Left renal cortex interstitium (tissue), 4 donors: ENCODE measurements at regions not wholly inside any gene's neighbourhood (a gene's known extent, or its start where the extent isn't known, plus 50 kb on each side); places are given as distances from the start of the nearest gene placed in this dataset.

Experiments
- DNase-seq, 4 donors: peaks; one replicate each; pipeline ENCODE4 v3.0.0-alpha.2; 2013; ENCODE audit warnings: low read depth in 4 of 4, low spot score in 2 of 4, missing footprints in 1 of 4

DNA sequence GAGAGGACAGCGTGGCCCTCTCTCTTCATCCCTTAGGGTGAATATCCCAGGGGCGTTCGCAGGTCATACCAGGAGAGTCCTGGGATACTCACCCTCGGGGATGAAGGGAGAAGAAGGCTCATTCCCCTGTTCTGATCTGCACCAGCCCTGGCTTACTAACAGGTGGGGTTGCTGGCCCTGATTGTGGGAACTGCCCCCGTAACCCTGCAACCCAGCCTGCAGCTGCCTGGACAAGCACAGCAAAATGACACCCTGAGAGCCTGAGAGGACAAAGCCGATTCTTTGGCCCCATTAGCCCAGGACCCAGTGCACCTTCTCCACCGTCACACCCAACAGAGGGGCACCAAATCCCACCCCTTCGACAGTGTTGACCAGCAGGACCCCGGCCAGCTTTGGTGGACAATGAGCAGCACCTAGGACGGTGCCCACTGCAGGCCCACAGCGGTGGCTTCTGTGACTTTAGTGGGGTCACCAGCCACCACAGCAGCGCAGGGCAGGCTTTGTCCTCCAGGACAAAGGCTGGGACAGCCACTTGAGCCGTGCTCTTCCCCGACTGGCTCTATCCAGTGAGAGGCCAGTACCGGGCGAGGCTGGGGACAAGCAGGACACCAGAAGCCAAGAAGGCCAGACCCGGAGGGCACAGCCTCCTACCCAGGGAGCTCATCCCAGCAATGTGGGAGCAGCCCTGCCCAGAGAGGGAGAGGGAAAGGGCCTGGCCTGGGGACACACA, 98.5 kb upstream of the RTL6 start:
- DNase-seq, result no peak

DNA sequence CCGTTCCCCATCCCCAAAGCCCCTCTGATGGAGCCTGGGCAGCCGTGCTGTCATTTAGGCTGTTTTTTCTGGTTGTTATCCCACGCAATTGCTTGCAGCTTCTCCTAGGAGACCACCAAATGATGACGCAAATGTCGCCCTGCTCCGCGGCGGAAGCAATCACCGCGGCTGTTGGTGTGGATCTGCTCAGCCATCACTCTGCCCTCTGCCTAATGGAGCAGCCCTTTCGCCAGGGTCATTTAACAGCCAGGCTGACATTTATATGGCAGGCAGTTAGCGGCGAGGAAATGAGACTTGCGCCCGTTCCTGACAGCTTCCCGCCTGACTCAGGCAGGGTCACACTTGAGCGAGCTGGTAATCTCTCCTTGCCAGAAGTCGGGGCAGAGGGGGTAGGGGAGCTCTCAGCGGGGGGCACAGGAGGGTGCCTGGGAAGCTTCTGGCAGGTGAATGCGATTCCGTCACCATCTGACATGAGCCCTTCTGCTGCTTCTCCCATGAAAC, 97.9 kb upstream of the RTL6 start:
- peak in 2 of 4 donors; percentile 69 to 79 for DNase-seq

DNA sequence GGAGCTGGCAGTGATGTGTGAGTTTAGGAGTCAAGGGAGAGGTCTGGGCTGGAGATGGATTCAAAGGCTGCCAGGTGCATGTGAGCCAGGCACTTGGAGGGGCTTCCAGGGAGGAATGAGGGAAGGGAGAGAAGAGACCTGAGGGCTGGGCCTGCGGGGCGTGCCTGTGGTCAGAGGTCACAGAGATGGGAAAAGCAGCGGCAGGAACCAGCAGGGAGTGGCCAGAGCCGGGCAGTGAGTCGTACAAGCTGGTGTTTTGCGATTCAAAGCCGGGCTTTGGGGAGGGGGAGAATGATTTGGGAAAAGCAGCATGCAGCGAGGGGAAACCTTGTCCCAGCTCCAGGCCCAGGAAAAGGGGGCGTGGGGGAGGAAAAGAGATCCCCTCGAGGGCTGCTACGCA, 96.9 kb upstream of the RTL6 start:
- DNase-seq, result no peak

DNA sequence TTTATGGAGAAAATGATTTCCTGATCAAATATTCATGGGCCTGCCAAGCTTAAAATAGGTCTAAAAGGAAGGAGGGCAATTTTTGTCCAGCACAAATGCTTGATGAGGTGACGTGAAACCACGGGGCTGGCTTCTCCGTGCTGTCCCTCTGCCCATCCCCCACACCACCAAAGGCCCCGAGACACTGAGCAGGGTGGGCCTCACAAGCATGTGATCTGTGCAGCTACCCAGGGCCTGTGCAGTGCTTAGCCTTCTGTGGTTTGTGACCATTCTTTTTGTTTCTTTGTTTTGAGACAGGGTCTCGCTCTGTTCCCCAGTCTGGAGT, 94.8 kb upstream of the RTL6 start:
- DNase-seq, result no peak

DNA sequence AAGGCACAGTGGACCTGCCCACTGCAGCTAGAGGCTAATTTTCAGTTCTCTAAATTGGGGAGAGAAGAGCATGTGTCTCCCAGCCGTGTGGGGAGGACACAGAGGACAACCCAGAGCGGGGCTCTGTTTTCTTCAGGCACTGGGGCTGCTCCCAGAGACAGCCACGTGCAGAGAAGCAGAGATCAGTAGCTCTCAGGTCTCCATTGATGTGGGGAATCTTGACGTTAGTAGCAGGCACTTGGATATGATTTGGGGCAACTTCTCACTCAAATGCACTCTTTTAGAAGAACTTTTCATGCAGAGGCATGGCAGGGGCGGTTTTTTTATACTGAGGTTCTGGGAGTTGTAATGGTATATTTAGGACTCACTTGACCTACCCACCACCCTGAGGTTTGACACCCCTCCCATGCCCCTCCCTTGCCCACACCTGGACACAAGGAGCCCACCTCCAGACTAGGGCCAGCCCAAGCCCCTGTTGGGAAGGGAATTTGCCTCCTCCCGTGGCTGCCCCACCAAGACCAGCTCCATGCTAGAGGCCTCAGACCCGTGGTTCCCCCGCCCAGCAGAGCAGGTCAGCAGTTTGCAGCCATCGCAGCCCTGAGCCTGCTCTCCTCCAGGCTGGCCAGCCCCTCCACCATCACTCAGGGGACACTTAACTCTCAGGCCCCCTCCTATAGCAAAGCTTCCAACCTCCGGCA, 94.2 kb upstream of the RTL6 start:
- DNase-seq, result no peak

DNA sequence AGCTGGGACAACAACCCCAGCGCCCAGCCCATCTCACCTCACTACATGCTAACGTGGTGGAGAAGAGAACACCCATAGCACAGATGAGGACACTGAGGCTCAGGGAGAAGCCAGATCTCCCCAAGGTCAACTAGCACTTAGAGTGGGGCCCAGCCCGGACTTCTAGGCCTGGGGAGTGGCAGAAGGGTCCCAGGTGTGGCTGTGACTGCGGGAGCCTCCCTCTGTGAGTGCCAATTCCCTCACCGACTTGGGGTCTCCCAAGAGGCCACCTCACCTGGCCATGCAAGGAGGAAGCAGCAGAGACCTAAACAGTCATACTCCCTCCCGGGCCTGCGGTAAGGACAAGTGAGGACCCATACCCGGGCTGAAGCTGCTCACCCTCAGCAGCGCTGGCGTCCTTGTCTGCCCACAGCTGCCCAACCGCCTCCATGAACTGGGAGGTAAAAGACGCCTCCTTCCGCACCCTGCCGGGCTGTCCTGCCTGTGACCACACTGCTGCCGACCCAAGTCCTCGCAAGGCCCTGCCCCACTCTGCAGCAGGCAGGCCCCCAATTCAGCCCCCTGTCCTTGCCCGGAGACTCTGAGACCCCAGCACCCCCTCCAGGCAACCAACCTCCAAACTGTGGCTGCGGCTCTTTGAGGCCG, 93.2 kb upstream of the RTL6 start:
- DNase-seq, result no peak

DNA sequence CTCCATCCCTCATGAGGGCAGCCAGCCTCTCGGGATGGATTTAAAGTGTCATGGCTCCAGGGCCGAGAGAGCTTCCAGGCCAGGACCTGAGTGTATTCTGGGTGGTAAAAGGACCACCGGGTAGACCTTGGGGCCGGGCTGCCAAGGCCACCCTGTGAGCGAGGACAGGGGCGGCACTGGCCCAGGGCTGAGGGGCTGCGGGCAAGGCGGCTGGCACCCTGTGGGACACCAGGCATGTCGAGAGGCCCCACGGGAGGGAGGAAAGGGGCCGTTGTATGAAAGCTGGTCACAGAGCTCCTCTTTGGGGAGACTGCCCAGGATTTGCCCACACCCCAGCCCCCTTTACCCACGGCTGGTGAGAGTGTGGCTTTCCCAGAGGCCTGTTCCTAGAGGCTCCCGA, 92.3 kb upstream of the RTL6 start:
- DNase-seq, result no peak

DNA sequence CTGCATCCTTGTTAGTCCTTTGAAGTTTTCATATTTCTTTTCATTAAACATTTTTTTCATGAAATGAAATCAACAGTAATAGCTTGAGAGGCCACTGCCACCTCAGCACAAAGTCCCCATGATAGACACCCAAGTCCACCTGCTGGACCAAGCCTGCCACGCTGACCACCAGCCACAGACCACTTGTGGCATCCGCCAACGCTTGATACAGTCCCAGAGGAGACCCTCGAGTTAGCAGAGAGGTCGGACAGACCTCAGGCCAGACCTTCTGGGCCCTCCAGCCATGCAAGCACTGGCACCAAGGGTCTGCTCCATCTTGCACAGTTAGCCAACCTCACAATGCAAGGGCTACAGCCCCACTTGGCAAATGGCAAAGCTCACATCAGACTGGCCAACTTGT, 91.8 kb upstream of the RTL6 start:
- DNase-seq, result no peak

DNA sequence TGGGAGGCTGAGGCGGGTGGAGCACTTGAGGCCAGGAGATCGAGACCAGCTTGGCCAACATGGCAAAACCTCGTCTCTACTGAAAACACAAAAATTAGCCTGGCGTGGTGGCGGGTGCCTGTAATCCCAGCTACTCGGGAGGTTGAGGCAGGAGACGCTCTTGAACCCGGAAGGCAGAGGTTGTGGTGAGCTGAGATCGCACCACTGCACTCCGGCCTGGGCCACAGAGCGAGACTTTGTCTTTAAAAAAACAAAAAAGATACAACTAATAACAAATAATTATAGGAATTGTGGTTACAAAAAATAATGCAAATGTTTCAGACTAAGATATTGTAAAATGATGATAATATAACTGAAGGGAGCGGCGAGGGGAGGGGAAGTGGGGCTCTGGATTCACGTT, 90.3 kb upstream of the RTL6 start:
- DNase-seq, result no peak

DNA sequence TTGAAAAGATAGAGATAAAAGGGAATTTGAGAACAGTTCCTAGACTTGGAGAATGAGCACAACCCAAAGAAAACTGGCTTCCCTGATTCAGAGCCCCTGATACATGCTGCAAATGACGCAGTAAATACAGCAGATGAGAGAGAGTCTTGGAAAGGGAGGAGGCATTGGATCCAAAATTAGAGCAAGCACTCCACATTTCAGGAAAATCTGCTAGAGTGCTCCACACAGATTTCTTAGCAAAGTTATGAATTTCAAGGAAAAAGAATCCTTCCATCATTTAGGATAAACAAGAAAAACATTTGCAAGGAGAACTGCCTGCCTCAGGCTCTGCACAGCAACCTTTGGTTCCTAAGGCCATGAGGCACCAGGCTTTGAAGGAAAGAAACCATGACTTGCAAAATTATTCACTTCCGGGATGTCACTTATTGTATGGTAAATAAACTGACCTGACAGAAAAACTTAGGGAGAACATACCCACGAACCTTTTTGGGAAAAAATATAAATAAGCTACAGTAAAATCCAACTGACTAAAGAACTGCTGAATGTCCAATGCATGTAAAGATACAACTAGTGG, 89.8 kb upstream of the RTL6 start:
- no peak for DNase-seq

DNA sequence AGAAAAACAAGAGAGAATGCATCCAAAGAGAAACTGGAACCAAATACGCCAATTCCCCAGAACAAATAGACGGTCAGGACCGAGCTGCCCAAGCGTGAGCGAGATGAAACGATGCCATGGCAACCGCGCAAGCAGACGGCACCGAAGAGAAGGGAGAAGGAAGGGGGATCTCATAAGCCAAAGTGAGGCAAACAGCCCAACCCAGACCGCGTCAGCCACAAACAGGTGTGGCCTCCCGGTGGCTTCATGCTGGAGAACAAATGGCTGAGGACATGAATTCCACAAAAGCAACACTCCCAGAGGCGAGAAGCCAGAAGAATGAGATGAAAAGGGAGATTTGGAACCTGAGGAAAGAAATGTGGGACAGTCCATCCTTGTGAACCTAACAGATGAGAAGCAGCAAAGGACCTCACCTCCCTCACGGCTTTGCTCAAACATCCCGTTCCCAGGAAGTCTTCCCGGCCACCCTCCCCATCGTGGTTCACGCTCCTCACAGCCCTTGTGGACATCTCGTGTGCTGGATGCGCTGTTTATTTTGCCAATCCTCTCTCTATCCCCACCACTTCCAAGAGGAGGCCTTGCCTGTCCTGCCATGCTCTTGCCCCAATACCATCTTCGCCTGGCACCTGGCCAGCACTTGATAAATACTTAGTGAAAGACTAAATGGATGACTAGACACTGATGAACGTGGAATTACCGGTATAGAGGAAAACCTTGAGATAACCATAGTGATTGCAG, 89.1 kb upstream of the RTL6 start:
- no peak for DNase-seq

DNA sequence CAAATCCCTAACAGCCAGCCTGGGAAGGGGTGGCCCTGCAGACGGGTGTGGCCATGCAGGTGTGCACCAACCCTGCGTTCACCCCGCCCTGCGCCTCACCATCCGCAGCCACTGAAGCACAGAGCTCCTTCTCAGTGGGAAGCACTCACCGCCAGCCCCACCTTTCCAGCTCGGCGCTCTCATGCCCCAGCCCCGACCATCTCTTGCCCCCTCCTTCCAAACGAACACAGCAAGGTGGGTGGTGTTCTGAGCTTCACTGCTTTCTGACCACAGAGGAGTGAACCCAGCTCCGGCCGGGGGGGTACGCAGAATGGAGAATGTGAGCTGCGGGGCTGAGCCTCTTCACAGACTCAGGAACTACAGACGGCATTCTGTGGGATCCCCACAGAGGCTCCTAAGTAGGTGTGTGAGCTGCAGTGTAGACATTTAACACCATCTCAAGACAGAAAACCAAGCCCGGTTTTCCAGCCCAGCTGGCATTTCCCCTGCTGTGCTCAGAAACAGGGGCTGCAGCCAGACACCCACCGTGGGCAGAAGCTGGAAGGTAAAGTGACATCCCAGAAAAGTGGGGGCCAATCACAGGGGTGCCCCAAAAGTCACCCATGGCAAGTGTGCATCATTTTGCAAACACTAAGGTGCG, 88.4 kb upstream of the RTL6 start:
- no peak for DNase-seq

DNA sequence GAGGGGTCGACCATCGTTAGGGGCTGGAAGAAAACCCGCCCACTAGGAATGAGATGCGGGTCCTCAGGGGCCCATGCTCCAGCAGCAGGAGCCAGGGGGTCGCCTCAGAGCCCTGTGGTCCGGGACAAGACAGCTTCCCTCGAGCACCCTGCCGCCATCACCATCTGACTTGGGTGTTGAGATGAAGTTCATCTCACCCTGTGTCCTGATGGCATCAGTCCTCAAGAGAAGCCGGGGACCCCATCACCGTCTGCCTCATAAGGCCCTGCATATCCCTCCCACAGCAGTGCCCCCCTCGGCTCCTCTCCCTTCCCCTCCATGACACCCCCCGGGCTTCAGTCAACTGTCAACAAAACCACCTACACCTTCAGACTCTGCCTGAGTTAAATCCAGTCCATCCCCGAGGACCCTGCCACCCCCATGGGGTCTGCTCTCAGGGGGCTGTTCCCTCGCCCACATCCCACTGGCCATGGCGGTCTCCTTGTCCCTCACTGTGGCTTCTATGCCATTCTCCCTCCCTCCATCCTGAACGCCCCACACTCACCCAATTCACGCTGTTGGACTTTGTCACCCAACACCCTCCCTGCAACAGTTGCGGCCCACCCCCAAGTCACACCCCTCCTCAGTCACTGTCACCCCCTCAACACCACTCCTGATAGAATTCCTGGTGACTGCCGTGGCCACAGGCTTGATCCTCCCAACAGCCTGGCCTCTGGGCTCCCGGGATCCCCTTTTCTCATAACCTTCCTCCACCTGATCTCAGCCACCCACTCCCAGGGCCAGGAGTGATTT, 87.7 kb upstream of the RTL6 start:
- no peak for DNase-seq

DNA sequence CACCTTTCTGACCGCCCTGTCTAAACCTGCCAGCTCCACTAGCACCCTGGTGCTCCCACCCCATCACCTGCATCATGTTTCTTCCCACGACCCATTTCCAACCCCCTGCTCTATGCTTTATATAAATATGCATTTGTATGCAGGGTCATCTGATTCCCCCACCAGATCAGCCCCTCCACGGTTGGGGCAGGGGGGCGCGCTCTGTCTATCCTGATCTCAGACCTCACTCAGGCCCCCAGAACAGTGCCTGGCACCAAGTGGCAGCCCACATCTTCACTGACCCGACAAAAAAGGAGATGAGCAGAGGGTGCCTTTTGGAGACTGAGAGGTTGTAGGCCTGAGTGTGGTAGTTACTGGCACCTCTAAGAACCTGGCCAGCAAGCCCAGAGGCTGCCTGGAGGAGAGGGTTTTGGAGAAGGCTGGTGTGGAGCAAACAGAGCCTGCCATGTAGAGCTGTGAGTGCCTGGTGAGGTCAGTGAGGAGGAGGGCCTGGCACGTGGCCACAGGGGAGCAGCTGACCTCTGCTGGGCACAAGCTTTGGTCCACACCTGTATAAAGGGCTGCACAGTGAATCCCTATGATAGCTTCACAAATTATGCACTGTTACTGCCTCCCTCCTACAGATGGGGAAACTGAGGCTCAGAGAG, 86.3 kb upstream of the RTL6 start:
- DNase-seq, result no peak

DNA sequence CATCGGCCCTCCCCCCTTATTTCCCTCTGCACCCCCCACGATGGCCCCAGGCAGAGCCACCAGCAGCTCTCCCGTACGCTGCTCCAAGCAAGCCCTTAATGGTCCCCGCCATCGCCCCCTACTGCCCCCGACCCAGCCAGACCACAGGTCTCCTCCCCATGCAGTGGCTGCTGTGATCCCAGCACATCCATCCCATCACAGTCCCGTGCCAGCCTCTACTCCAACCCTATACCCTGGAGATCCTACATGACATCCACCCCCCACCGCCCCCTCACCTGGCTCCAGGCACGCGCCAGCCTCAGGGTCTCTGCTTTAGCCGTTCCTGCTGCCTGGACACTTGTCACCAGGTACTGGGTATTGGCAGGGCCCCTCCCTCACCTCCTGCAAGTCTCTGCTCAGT, 85.8 kb upstream of the RTL6 start:
- no peak for DNase-seq

DNA sequence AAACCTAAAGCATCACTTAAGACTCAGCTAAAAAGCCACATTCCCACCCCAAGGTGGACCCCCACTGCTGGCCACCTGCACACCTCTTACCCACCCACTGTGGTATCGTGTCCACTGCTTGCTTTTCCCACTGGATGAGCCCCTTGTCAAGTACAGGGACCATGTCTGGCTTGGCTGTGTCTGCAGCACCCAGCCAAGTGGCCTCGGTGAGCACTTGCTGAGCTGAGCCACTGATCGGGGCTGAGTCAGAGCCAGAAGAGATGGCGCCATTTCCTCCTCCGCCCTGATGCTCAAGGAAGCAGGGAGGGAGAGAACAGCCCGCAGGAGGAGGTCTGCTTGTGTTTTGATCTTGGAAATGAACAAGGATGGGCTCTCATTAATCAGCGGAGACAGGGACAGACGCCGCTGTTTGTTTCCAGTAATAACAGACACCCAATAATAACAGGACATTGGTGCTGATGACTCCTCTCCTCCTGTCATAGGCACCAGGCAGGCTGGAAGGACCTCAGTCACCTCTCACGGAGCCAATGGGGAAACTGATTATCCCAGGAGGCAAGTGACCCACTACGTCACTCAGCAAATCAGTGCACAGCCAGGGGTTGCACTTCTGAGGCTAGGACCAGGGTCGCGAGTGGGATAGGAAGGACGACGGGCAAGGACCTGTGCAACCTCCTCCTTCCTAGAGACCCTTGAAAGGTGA, 85.2 kb upstream of the RTL6 start:
- no peak for DNase-seq

DNA sequence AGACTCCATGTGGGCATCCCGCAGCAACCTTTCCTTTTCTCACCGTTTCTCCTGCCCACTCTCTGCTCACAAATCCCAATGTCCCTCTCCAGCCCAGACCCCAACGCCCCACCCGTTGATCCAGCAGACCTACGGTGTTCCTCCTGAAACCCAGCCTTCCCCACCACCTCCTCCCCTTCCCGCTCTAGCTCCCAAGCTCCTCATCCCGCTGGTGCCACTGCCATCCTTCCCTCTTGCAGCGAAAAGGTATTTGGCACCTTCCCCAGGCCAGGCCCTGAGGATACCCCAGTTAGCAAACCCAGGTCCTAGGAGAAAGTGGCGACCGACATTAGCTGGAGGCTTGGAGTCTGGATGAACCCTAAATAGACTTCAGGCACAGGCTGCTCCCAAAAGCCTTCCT, 84.0 kb upstream of the RTL6 start:
- no peak for DNase-seq

DNA sequence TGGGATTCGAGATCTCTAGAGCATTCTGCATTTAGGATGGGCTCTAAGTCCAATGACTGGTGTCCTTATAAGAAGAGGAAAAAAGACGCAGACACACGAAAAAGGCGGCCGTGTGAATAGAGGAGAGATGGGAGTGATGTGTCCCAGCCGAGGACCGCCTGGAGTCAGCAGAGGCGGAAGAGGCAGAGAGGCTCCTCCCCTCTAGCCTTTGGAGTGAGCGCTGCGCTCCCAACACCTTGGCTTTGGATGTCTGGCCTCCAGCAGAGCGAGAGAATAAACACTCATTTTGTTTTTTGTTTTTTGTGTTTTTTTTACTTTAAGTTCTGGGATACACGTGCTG, 83.0 kb upstream of the RTL6 start:
- no peak for DNase-seq
